ENCODE measurements at regions not wholly inside any gene's neighbourhood (a gene's known extent, or its start where the extent isn't known, plus 50 kb on each side); places are given as distances from the start of the nearest gene placed in this dataset.

DNA sequence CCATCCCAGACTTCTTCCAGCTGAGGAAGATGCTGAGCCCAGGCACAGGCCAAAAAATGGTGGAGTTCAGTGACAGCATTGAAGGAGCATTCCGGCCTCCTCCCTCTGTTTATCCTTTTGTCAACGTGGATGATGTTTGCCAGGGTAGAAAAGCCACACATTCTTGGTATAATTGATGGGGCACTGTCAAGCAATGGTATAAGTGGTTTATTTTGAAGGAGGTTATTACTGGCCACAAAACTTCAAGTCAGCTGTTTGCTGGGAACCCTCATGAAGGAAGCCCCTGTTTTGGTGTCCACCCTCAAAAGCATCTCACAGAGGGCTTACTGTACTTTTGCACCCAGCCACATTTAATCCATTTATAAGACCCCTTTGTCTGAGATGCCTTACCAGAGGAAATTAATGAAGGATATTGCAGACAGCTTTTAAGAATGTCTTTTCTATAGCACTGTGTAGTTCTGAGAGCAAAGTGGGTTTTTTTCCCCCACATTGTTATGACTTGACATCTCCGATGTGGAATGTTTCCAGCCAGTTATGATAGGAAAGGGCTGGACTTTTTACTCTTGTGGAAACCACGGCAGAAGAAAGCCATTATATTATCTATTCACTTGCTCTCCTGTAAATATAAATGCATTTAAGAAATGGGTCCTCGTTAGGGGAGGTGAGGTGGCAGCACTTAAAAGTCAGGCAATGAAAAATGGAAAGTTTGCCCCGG, 95.5 kb upstream of the SPATA31D4 start (continued):
- TF ChIP-seq, protein P1, sequence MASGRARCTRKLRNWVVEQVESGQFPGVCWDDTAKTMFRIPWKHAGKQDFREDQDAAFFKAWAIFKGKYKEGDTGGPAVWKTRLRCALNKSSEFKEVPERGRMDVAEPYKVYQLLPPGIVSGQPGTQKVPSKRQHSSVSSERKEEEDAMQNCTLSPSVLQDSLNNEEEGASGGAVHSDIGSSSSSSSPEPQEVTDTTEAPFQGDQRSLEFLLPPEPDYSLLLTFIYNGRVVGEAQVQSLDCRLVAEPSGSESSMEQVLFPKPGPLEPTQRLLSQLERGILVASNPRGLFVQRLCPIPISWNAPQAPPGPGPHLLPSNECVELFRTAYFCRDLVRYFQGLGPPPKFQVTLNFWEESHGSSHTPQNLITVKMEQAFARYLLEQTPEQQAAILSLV (tag; IDR thresholded peaks at IDR 0.05): no peak
- TF ChIP-seq ZNF174 (CRISPR knock-in tag; IDR thresholded peaks at IDR 0.05) (no peak), CBFA2T3 (IDR thresholded peaks at IDR 0.05) (no peak), FOXA3 (CRISPR knock-in tag; conservative IDR thresholded peaks at IDR 0.05 in 1 of 2, IDR thresholded peaks at IDR 0.05 in 1 of 2) (no peak), ELF1 (tag; IDR thresholded peaks at IDR 0.05) (no peak), ZFX (CRISPR knock-in tag; IDR thresholded peaks at IDR 0.05) (no peak)

DNA sequence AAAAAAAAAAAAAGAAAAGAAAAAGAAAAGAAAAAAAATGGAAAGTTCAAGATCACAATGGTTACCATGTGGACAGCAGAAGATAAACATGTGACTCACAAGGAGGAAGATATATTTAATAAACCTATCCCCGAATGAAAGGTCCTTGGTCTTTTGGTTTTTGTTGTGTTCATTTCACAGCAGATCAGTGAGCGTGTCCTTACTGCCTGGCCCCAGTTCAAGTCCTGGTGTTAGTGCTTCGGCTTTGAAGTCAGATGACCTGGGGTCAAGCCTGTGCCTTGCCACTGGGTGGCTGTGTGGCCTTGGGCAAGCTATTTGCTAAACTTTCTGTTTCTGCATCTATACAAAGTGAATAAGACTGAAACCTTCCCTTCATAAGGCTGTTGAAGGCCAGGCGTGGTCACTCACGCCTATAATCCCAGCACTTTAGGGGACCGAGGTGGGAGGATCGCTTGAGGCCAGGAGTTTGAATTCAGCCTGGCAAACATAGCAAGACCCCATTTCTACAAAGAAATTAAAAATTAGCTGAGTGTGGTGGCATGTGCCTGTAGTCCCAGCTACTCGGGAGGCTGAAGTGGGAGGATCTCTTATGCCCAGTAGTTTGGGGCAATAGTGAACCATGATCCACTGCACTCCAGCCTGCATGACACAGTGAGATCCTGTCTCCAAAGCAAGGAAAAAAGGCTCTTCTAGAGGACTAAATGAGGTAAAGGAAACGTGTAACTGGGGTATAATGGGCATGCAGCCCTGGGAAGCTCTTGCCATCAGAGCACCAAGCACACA, 94.5 kb upstream of the SPATA31D4 start:
- no peaks in the 10 kb centered on the region for H3K9me1 ChIP-seq (ENCODE audit: control insufficient read depth, insufficient read depth, low read length)
- no peaks in the 10 kb centered on the region for H4K20me1 ChIP-seq (replicated peaks; ENCODE audit: control insufficient read depth, insufficient read depth, low read length)
- no peaks in the 10 kb centered on the region for H3K27me3 ChIP-seq (ENCODE audit: control insufficient read depth in 2 of 2, insufficient read depth in 2 of 2, low read length in 2 of 2)
- 0% methylated on average over 9 of the region's 9 CpGs for WGBS (ENCODE audit: insufficient coverage, low coverage, missing lambda C conversion rate)
- ATAC-seq (no peak), DNase-seq (ENCODE audit: extremely low read depth in 1 of 4, low spot score in 3 of 4) (no peak), FAIRE-seq (no peak)
- no peak overlapping the region for H2AFZ ChIP-seq (ENCODE audit: low read depth, low read length)
- in situ Hi-C loops (cut with MboI): no loop called here
- H3K36me3 ChIP-seq (ENCODE audit: control insufficient read depth, insufficient read depth, low read length): no peaks in the 10 kb centered on the region
- intact Hi-C loops (cut with micrococcal nuclease): no loop called here
- no peak overlapping the region for H3K4me3 ChIP-seq
- no peak overlapping the region for H3K4me2 ChIP-seq (ENCODE audit: insufficient read depth, low read length)
- H3K9me3 ChIP-seq (replicated peaks; ENCODE audit: control insufficient read depth, insufficient read depth, low read depth, low read length): no peaks in the 10 kb centered on the region
- ChIA-PET CTCF (ENCODE audit: low intra/inter-chr PET ratio) (no interaction called here), POLR2A (no interaction called here)
- no peaks in the 10 kb centered on the region for H3K4me1 ChIP-seq (replicated peaks in 1 of 2; ENCODE audit: control insufficient read depth in 2 of 2, insufficient read depth in 2 of 2, low read length in 2 of 2)
- BruUV-seq (replicated peaks): no TSS peak
- TF ChIP-seq TBP (optimal IDR thresholded peaks at IDR 0.05; ENCODE audit: low read depth, low read length) (no peak), ZNF445 (CRISPR knock-in tag; IDR thresholded peaks at IDR 0.05; ENCODE audit: low read depth) (no peak), ZNF133 (CRISPR knock-in tag; IDR thresholded peaks at IDR 0.05) (no peak)
- TF ChIP-seq, protein P2, sequence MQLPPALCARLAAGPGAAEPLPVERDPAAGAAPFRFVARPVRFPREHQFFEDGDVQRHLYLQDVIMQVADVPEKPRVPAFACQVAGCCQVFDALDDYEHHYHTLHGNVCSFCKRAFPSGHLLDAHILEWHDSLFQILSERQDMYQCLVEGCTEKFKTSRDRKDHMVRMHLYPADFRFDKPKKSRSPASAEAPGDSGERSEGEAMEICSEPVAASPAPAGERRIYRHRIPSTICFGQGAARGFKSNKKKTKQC (CRISPR knock-in tag; IDR thresholded peaks at IDR 0.05): no peak
- TF ChIP-seq, protein P3, sequence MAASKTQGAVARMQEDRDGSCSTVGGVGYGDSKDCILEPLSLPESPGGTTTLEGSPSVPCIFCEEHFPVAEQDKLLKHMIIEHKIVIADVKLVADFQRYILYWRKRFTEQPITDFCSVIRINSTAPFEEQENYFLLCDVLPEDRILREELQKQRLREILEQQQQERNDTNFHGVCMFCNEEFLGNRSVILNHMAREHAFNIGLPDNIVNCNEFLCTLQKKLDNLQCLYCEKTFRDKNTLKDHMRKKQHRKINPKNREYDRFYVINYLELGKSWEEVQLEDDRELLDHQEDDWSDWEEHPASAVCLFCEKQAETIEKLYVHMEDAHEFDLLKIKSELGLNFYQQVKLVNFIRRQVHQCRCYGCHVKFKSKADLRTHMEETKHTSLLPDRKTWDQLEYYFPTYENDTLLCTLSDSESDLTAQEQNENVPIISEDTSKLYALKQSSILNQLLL (CRISPR knock-in tag; IDR thresholded peaks at IDR 0.05; ENCODE audit: borderline replicate concordance): no peak
- TF ChIP-seq, protein P4, sequence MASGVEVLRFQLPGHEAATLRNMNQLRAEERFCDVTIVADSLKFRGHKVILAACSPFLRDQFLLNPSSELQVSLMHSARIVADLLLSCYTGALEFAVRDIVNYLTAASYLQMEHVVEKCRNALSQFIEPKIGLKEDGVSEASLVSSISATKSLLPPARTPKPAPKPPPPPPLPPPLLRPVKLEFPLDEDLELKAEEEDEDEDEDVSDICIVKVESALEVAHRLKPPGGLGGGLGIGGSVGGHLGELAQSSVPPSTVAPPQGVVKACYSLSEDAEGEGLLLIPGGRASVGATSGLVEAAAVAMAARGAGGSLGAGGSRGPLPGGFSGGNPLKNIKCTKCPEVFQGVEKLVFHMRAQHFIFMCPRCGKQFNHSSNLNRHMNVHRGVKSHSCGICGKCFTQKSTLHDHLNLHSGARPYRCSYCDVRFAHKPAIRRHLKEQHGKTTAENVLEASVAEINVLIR (CRISPR knock-in tag; IDR thresholded peaks at IDR 0.05): no peak
- no peak overlapping the region for H3K9ac ChIP-seq (ENCODE audit: insufficient read depth in 1 of 2, low read depth in 2 of 2, low read length in 2 of 2)
- no peak overlapping the region for H3K27ac ChIP-seq (ENCODE audit: extremely low read depth, low read depth, low read length)
- no peaks in the 10 kb centered on the region for H3K79me2 ChIP-seq (ENCODE audit: control insufficient read depth, insufficient read depth, low read length)

All from K562 (cell line).